GM23338 (cell line): ENCODE measurements at regions not wholly inside any gene's neighbourhood (a gene's known extent, or its start where the extent isn't known, plus 50 kb on each side); places are given as distances from the start of the nearest gene placed in this dataset.

ENCODE experiments used
- CREB1 ChIP-seq: fragments of 250-450 bp; sonication (Bioruptor Pico); IDR thresholded peaks from 2 replicates; pipeline ENCODE4 v1.5.0; 2020; ENCODE audit warnings: low read depth, mild to moderate bottlenecking, moderate library complexity
- CTCF ChIP-seq, 2 experiments: fragments of 200-600 bp in 1 of 2; sonication (generic) in 1 of 2; conservative IDR thresholded peaks; 2 replicates each; pipeline versions ENCODE4 v1.5.1 to v1.6.1; 2016 to 2017; ENCODE audit warnings: antibody characterized with exemption in 2 of 2, low read depth in 2 of 2, mild to moderate bottlenecking in 2 of 2, moderate library complexity in 1 of 2
- ETS1 ChIP-seq: IDR thresholded peaks from 2 replicates; pipeline ENCODE4 v1.6.1; 2016; ENCODE audit warnings: antibody characterized with exemption
- EZH2 ChIP-seq: fragments of 200-600 bp; sonication (generic); IDR thresholded peaks from one replicate; pipeline ENCODE4 v1.8.0; 2017; ENCODE audit warnings: antibody characterized with exemption, mild to moderate bottlenecking, low read depth; ENCODE audit not compliant: unreplicated experiment
- EZH2phosphoT487 ChIP-seq: fragments of 200-600 bp; sonication (generic); IDR thresholded peaks from one replicate; pipeline ENCODE4 v1.8.1; 2018; ENCODE audit warnings: antibody characterized with exemption; ENCODE audit not compliant: unreplicated experiment
- JUNB ChIP-seq: IDR thresholded peaks from one replicate; pipeline ENCODE4 v1.6.1; 2016; ENCODE audit warnings: antibody characterized with exemption; ENCODE audit not compliant: unreplicated experiment
- NANOG ChIP-seq: IDR thresholded peaks from 2 replicates; pipeline ENCODE4 v1.6.1; 2016; ENCODE audit warnings: antibody characterized with exemption, borderline replicate concordance
- POLR2AphosphoS5 ChIP-seq: IDR thresholded peaks from 2 replicates; pipeline ENCODE4 v1.6.1; 2016; ENCODE audit warnings: antibody characterized with exemption, low read depth
- REST ChIP-seq: IDR thresholded peaks from one replicate; pipeline ENCODE4 v1.6.1; 2018; ENCODE audit warnings: antibody characterized with exemption; ENCODE audit not compliant: unreplicated experiment
- STAT1 ChIP-seq: IDR thresholded peaks from one replicate; pipeline ENCODE4 v1.6.1; 2016; ENCODE audit warnings: antibody characterized with exemption; ENCODE audit not compliant: unreplicated experiment
- ZNF114 ChIP-seq: fragments of 250-450 bp; sonication (Bioruptor Pico); IDR thresholded peaks from 2 replicates; pipeline ENCODE4 v1.5.0; 2020; ENCODE audit warnings: mild to moderate bottlenecking, moderate library complexity
- ZNF331 ChIP-seq: fragments of 250-450 bp; sonication (Bioruptor Pico); IDR thresholded peaks from 2 replicates; pipeline ENCODE4 v1.5.0; 2020; ENCODE audit warnings: low read depth, mild to moderate bottlenecking, moderate library complexity

GRCh38 chr10:70998086-70998485 lies 109.7 kb upstream of the PCBD1 start:
- TF ChIP-seq CTCF (conservative IDR thresholded peaks at IDR 0.05; ENCODE audit: low read depth in 2 of 2) = no peak
- TF ChIP-seq EZH2 = no peak
- TF ChIP-seq POLR2AphosphoS5 = no peak
- TF ChIP-seq CREB1 = no peak
- TF ChIP-seq REST = no peak
- TF ChIP-seq ETS1 = no peak
- TF ChIP-seq EZH2phosphoT487 = no peak
- TF ChIP-seq STAT1 = no peak
- TF ChIP-seq ZNF114 (CRISPR knock-in tag) = no peak
- TF ChIP-seq ZNF331 (CRISPR knock-in tag) = no peak
- no peak for TF ChIP-seq NANOG
- TF ChIP-seq JUNB = no peak
